Middle frontal gyrus (tissue), 1 donor: ENCODE measurements at regions not wholly inside any gene's neighbourhood (a gene's known extent, or its start where the extent isn't known, plus 50 kb on each side); places are given as distances from the start of the nearest gene placed in this dataset.
"Not testable (repeated sequence)": the region's sequence is repeated elsewhere in the genome, so short reads cannot be mapped to it uniquely, and the experiment has no call there.

ENCODE experiments used
- DNase-seq: peaks from one replicate; pipeline ENCODE4 v3.0.0-alpha.2; 2015; ENCODE audit warnings: low spot score; ENCODE audit errors: extremely low spot score

DNA sequence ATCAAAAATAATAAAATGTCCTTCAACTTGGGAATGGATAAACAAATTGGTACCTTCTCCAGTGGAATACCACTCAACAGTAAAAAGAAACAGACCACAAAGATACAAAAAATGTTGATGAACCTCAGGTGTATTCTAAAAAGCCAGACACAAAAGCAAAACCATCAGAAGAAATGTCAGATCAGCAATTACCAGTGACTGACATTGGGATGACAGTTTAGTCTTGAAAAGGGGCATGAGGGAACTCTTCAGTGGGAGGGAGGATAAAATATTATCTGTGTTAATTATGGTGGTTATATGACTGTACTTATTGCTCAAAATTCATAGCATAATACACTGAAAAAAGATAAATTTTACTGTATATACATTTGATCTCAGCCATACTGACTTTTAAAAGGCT lies 473.0 kb downstream of the TMX3 start:
- DNase-seq: no peak

DNA sequence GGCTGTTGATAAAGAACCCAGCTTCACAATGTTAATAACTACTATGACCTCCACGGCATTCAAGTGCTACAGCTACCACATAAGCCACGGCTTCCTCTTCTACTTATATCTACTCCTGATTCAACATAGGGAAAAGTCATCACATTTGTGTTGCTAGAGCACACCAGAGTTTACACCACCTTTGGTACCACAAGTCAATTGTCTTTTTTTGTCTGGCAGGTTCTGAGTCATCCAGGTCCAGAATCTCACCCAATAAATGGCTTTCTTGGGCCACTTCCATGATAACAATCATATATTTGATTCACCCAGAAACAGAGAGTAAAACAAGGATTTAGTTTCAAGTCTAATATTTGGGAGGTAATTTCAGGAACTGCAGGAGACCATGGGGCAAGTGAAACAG lies 480.2 kb downstream of the TMX3 start:
- no peak for DNase-seq

DNA sequence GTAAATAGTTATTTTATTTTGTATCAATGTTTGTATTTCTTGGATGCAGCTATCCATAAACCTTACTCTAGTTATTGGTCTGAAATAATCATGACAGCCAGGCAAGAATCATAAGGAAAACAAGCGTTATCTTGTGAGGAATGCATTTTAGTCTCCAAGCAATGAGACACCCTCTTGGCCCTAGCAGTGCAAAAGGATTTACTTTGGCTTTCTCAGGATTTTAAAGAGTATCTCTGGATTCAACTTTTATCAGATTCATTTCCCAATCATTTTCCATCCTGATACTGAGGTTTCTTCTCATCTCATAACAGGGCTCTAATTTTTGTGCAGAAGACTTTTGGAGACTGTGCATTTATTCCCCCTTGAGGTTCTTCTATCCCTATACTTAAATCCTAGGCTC lies 480.8 kb downstream of the TMX3 start:
- DNase-seq: no peak

DNA sequence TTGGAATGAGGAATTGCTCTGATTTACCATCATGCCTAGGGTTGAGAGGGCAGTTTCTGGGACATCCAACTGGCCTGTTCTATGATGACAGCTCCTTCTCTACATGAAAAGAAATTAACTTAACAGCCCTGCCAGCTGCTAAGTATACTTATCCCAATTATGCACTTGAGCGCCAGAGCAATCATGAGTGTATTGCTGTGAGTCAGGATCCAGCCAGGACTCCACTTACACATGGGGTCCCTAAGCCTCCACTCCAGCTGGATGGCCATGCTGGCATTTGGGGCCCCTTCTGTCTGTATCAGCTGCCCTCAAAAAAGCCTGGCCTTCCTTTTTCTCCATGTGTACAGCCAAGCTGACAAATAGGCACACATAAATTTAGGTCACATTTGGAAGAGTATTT lies 481.9 kb downstream of the TMX3 start:
- no peak for DNase-seq

DNA sequence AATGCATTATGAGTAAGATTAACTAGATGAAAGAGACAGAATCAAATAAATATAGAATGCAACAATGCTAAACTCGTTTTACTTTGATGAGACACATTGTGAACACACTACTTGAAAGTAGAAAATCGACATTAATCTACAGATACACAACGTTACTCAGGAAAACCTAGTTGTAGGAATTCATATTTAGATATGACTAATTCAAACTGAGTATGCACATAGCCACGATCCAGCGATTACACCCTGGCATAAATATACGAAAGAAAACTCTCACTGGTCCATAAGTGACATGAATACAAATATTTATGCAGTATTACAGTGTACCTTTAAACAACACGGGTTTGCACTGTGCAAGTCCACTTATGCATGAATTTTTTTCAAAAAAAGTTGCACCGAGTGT lies 485.6 kb downstream of the TMX3 start:
- no peak for DNase-seq

DNA sequence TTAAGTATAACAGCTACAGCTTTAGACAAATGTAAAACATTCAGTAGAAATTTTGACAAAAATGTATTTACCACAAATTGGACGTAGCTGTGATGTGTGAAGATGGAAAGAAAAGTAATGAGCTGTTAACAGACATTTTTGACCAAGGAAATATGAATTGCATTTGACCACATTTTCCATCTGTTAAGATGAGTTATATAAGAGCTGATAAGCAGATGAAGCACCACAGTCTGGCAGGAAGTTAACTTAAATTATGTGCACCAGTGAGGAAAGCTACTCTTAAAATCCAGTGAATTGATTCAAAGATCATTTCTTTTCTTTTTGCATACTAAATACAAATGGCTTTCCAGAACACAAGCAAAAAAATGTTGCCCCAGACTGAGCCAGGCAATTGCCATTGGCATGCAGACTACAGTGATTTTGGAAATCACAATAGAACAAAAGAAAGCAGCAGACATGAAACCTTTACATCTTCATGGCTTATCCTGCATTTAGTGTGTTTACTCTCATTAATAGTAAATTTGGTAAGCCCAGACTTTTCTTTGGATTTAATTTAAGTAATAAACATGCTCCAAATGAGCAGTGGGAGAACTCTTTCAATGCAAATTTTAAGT lies 493.7 kb downstream of the TMX3 start:
- DNase-seq: no peak

DNA sequence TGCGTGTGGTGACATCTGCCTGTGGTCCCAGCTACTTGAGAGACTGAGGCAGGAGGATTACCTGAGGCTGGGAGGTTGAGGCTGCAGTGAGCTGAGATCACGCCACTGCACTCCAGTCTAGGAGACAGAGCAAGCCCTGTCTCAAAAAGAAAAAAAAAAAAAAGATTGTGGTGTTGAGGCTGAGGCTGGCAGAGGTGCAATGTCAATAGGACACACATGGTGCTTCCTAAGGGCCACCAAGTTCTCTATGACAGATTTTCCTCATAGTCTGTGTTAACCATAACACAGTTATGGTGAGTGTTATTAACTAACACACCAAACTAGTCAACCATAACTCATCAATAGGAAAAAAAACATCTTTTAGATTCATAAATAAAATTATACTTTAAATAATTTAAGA lies 494.4 kb downstream of the TMX3 start:
- no peak for DNase-seq

DNA sequence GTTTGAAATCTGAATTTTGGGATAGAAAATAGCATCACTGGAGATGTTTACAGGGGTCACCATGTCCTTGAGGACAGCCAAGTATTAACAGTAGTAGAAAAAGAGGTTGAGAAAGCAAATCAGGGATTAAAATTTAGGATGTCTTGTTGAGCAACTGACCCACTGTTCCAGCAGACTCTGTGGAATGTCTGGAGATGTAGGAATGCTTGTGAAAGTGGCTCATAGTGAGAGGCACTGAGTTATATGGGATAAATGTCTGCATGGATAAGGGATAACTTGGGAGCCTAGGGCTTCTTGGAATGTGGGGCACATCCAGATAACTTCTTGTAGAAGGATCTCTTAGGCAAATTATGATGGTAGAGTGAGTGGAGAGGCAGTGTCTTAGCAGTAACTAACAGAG lies 495.0 kb downstream of the TMX3 start:
- DNase-seq: no peak

DNA sequence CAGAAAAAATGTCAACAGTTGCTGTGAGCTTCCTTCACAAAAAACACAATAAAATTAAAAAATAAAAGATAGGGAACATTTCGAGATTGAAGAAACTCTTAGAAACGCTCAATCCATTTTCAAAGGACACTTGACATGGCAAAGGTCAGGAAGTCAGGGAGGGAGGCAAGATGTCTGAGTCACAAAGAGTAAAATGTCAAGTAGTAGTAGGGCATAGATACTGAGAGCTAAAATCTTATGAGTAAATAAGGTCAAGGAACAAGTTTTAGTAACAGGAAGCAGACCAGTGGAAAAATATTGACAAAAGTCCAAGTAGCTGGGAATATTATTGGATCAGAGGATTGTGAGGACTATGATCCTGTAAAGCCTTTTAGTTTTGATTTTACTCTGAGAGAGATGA lies 495.6 kb downstream of the TMX3 start:
- no peak for DNase-seq

DNA sequence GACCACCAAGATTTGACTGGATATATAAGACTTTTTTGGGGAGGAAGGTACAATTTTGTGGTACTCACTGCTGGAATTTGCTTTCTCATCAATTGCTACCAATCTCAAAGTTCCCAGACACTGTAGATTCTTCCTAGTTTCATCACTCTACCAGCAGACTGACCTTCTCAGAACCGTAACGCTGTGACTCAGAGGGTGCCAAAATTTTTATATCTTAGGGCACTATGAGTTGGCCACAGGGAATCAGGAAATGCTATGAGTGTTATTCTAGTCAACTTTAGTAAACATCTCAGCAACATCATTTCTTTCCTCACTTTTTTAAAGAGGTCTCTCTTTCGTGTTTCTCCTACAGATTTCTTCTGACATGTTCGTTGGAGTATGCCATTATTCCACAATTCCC lies 499.0 kb downstream of the TMX3 start:
- DNase-seq: no peak

DNA sequence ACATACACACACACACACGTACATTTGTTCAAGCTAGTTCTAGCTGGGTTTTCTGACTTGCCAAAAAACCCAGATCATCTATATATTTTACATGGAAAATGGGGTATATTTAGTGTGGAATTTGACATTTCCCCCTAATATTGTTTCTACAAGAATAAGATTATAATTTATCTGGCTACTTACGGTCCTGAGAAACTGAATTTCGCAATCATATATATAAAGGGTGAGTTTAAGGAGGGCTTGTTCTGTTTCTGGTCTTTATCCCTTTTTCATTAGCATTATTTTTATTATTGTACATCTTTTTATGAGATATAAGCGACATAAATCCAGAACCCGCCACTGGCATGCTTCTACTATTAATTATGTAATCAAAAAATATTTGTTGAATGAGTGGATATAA lies 528.9 kb downstream of the TMX3 start:
- DNase-seq: no peak

DNA sequence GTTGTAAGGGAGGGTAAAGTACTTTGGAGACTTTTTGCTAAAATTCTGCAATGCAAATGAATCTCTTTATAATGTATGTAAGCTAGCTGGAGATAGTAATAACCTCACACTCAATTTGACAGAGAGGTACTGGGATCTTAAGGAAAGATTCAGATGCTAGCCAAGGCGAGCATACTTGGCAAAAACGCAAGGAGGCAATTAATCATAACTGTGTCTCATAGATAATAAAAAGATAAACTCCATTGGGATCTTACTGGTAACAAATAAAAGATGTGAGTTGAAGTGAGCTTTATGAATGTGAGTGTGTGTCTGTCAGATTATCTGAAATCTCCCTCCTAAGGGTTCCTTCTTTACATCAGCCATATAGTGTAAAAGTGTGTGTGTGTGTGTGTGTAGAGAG lies 533.0 kb downstream of the TMX3 start:
- DNase-seq: no peak

DNA sequence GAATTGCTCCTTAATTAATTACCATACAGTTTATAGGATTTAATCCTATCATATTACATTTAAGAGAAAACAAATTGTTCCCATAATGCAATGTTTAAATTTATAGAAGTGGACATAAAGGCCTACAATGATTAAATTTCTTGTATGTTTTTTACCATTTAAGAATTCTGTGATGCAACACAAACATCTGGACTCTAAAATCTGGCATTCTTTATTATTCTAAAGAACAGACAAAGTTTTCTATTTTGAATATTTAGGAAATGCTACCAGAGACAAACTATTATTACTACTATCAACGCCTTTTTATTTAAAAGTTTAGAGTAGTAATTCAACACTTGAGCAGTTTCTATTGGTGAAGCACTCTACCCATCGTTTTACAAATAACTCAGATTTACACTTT lies 535.1 kb downstream of the TMX3 start:
- DNase-seq: no peak

DNA sequence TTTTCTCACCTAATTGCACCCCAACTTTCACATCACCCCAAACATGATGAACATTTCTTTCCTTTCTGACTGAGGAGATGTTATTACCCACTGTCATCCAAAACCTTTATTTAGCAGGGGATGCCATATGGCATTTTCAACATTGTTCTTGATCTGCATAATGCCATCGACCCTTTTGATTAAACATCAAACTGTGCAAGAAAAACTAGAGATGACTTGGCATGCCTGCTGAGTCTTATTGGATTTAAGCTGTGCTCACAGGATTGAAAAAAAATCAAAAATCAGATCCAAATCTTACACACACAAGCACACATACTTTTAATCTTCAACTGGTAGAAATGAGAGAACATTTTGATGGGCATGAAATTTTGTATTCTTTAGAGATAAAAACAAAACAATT lies 536.0 kb downstream of the TMX3 start:
- DNase-seq: no peak

DNA sequence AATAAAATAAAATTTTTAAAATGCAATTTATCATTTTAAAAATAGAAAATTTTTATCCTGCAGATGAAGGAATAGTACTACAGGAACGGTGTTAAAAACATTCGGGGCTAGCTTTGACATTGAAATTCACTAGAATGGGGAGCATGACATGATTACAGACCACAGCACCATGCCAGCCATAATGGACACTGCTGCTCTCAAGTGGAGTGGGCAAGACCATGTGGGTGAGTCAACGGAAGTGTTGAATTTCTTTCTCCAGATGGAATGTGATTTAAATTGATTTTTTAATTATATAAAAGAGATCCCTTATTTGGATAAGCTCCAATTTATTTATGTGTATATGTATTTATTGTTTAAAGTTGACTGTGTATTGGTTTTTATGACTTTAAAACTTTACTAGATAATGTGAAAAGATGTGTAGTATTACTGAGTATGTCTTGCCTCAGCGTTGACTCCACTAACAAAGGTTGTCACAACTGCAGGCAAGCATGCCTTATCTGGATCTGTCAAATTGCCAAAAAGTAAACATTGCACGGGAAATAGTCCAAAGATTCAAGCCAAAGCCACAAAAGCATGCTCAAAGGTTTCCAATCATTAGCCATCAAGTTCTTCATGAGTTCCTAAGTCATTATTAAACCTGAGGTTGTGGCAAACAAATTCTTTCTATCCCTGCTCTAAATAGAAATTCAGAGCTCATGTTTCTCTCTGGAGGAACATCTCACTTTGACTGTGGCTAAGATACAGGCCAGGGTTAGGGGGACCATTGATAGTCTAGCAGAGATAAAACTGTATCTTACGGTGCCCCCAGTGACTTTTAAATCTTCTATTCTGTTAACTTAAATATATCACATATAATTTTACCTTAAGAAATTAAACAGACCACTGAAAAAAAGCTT lies 536.9 kb downstream of the TMX3 start:
- no peak for DNase-seq

DNA sequence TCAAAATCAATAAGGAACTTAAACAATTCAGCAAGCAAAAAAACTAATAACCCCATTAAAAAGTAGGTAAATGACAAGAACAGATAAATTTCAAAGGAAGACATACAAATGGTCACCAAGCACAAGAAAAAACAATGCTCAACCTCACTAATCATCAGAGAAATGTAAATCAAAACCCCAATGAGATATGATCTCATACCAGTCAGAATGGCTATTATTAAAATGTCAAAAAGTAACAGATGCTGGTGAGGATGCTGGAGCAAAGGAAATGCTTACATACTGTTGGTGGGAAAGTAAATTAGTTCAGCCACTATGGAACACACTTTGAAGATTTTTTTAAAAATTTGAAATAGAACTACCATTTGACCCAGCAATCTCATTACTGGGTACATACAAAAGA lies 538.0 kb downstream of the TMX3 start:
- no peak for DNase-seq

DNA sequence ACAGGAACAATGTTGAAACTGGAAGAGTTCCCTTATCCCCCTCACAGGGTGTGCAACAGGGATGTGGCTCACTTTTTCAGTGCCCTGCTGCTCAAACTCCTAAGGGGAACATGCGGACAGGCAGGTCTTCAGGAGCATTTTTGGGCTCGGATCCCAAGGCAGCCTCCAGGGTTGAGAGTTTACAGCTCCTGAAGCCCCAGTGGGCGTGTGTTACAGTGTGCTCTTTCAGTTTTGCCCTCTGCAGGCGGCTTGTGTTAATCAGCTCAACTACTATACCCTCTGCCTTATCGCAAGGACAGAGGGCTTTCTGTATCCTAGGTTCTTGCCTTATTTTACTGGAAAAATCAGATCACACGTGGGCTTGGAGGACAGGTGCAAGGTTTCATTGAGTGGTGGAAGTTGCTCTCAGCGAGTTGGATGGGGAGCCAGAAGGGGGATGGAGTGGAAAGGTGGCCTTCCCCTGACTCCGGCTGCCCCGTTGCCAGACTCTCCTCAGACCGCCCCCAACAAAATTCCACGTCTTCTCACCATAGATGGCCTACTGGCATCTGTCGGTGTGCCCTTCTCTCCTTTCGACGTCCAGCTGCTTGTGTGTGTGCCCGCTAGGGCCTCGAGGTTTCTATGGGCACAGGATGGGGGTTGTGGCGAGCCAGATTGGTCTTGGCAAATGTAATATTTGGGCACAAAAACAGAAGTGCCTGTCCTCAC lies 541.9 kb downstream of the TMX3 start:
- DNase-seq: no peak

DNA sequence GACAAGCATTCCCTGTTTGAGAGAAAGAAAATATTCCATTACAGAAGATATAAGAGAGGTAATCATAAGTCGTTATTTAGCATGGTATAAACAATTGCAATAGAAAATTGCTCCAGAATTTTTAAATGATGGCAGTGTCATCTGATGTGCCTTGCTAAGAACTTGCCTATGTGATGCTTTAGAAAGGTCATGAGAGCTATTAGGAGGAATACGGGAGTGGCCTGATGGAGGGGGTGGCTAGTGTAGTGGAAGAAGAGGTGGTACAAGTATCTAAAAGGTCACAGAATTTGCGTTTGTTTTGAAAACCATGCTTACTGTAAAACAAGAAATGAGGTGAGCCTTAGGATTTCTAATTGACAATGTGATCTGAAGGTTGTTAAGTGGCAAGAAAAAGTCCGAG lies 550.0 kb downstream of the TMX3 start:
- no peak for DNase-seq

DNA sequence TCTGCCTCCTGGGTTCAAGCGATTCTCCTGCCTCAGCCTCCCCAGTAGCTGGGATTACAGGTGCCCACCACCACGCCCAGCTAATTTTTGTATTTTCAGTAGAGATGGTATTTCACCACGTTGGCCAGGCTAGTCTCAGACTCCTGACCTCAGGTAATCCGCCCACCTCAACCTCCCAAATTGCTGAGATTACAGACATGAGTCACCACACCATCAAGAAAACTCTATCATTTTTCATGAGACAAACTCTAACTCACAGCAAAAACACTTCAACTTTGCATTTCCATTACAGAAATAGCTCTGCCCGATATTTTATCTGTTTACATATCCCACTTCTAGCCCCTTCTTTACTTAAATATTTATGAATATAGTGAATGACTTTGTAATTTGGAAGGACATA lies 561.1 kb downstream of the TMX3 start:
- not testable (repeated sequence) for DNase-seq

DNA sequence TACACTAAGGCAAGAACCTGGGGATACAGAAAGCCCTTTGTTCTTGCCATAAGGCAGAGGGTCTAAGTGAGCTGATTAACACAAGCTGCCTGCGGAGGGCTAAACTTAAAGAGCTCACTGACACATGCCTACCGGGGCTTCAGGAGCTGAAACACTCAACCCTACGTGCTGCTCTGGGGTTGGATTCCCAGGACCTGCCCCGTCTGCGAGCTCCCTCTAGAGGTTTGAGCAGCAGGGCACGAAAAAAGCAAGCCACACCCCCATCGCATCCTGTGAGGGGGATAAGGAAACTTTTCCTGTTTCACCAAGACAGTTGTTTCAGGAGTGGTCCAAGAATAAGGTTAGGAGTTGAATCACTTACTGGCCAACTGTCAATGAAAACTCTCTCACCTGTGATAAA lies 562.1 kb downstream of the TMX3 start:
- no peak for DNase-seq

DNA sequence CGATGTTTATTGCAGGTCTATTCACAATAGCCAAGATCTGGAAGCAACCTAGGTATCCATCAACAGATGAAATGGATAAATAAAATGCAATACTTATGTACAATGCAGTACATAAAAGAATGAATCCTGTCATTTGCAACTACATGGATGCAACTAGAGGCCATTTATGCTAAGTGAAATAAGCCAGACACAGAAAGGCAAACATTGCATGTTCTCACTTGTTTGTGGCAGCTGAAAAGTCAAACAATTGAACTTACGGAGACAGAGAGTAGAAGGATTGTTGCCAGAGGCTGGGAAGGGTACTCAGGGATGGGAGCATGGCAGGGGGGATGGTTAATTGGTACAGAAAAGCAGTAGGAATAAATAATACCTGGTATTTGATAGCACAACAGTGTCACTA lies 563.9 kb downstream of the TMX3 start:
- no peak for DNase-seq

DNA sequence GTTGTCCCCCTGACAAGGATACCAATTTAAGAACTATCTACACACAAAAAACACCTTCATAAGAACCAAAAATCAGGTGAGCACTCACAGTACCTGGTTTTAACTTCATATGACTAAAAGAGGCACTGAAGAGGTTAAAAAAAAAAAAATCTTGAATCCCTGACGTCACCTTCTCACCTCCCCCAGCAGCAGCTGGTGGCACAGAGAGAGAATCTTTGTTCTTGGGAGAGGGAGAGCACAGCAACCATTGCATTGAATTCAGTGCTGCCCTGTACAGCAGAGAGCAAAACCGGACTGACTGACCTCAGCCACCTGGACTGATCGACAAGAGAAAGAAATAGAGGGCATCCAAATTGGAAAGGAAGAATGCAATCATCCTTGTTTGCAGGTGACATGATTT lies 566.0 kb downstream of the TMX3 start:
- no peak for DNase-seq

DNA sequence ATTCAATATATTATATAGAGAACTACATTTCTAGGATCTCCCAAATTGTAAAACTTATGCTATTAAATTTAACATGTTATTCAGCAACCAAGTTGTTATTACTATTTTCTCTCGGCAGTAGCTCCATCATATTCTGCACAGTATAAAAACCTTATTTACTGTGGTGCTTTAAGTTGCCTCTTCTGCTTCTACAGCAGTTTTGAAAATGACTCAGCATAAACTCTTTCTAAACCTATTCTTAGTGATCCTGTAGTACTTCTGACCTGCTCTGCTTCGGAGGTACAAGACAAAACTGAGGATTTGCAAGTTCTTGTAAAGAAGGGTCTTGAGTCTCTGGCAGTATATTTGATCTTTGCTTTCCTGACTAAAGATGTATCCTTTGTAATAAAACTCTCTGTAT lies 567.2 kb downstream of the TMX3 start:
- DNase-seq: no peak
